Fibroblast of mammary gland (primary cell): ENCODE measurements at regions not wholly inside any gene's neighbourhood (a gene's known extent, or its start where the extent isn't known, plus 50 kb on each side); places are given as distances from the start of the nearest gene placed in this dataset.

Experiments
- DNase-seq: peaks from one replicate; pipeline ENCODE4 v3.0.0-alpha.2; 2010; ENCODE audit warnings: low read depth
- H3K4me3 ChIP-seq: 2 replicates; pipeline ENCODE4 v1.5.1; 2011; ENCODE audit warnings: low read depth, mild to moderate bottlenecking, low read length, moderate library complexity; ENCODE audit not compliant: control insufficient read depth
- TF ChIP-seq, protein P1 (sequence below): conservative IDR thresholded peaks from 2 replicates; pipeline ENCODE4 v1.5.1; 2011; ENCODE audit warnings: low read depth, low read length, inconsistent platforms; ENCODE audit not compliant: control insufficient read depth, insufficient read depth

DNA sequence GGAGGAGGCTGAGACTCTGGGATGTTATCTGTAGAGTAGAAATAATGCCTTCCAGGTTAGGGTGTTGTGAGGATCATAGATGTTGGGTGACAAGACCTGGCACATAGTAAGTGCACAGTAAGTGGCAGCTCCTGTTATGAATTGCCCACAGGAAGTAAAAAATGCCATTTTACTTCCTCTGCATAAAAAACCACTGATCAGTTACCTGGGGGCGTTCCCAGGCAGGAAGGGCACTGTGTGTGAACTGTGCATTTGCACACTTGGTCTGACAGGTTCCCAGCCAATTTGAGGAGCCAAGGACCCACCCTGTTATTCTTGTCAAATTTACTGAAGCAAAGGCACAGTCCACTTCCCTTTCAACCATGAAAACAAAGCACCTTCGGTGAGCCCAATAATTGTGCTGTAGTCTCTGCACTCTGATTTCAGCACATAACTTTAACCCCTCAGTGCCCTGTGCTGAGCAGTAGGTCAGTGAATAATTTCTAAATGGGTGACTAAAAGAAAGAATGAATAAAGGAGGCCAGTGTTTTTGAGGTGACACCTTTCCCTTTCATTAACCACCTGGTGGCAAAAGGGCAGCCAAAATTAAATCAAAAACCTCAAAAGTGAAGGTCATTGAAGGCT lies 85.8 kb upstream of the ARHGEF3 start:
- H3K4me3 ChIP-seq: no peak overlapping the region
- TF ChIP-seq, protein P1, sequence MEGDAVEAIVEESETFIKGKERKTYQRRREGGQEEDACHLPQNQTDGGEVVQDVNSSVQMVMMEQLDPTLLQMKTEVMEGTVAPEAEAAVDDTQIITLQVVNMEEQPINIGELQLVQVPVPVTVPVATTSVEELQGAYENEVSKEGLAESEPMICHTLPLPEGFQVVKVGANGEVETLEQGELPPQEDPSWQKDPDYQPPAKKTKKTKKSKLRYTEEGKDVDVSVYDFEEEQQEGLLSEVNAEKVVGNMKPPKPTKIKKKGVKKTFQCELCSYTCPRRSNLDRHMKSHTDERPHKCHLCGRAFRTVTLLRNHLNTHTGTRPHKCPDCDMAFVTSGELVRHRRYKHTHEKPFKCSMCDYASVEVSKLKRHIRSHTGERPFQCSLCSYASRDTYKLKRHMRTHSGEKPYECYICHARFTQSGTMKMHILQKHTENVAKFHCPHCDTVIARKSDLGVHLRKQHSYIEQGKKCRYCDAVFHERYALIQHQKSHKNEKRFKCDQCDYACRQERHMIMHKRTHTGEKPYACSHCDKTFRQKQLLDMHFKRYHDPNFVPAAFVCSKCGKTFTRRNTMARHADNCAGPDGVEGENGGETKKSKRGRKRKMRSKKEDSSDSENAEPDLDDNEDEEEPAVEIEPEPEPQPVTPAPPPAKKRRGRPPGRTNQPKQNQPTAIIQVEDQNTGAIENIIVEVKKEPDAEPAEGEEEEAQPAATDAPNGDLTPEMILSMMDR: no peak
- DNase-seq: no peak

GRCh38 chr3:56886314-56886713 lies 84.6 kb upstream of the ARHGEF3 start:
- no peak overlapping the region for H3K4me3 ChIP-seq
- TF ChIP-seq, protein P1: no peak
- no peak for DNase-seq

DNA sequence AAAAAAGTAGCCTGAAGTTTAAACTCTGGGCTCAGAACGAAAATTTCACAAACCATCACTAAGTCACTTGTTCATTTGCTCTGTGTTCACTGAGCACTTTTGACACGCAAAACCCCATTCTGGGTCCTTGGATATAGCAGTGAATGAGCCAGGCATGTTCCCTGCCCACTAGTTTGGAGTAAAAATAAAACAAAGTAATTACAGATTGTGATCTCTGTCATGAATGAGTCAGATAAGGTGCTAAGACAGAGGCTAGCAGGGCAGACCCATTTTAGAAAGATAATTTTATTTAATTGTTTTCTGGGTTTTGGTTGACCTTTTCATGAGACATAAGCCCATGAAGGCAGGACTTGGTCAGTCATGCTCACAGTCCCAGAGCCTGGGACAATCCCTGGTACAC lies 84.1 kb upstream of the ARHGEF3 start:
- TF ChIP-seq, protein P1: no peak
- no peak for DNase-seq
- H3K4me3 ChIP-seq: no peak overlapping the region

- H3K4me3 ChIP-seq: no peak overlapping the region
- TF ChIP-seq, protein P1: no peak
- no peak for DNase-seq
Measured at GRCh38 chr3:56885453-56885852, 83.7 kb upstream of the ARHGEF3 start.

DNA sequence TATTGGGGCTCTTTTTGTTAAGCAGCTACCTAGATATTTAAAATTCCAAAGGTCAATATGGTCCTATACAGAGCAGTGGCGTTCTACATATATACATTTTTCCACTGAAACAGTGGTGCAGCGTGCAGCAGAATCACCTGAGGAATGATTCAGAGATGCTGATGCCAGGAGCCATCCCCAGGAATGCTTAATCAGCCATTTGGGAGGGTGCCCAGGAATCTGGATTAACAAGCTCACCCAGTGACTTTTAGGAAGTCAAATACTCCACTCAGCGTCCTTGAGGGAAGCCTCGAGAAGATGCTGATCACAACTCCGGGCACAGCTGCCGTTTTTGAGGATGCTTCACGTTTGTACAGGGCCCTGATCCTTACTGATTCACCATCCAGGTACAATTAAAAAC lies 82.6 kb upstream of the ARHGEF3 start:
- no peak overlapping the region for H3K4me3 ChIP-seq
- DNase-seq: peak; percentile 46
- TF ChIP-seq, protein P1: no peak

DNA sequence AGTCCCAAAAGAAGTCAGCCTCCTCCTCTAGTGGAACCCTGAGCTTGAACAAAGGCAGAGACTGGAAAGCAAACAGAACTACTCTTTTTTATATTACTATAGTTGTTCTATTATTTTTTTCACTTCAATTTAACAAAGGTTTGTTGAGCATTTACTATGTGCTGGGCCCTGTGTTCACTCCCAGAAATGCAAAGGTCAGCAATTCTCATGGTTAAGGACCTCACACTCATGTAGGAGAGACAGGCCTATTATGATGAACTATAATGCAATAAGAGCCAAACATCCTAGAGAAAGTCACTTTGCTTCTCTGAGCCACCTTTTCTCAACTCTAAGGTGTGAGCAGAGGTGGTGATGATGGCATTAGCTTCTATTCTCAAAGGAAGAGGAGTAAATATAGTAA lies 82.1 kb upstream of the ARHGEF3 start:
- no peak overlapping the region for H3K4me3 ChIP-seq
- DNase-seq: no peak
- TF ChIP-seq, protein P1: no peak

DNA sequence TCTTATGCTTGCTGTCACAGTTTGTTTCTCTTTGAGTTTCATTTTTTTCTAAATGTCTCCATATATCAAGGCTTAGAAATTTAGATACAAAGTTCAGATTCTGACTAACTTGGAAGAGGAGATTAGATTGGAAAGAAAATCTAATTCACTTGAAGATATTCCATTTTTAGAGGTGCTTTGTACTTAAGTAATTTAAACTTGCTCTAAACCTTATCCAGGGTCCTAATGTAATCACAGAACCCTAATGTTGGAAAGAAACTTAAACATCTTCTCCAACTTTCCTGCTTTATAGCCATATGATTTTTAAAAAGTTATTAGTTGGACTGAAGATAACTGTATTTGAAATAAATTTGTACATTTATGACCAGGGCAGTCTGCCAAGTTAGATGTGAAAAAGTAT lies 81.1 kb upstream of the ARHGEF3 start:
- H3K4me3 ChIP-seq: no peak overlapping the region
- DNase-seq: no peak
- TF ChIP-seq, protein P1: no peak
